GM19463 (cell line): ENCODE measurements at regions not wholly inside any gene's neighbourhood (a gene's known extent, or its start where the extent isn't known, plus 50 kb on each side); places are given as distances from the start of the nearest gene placed in this dataset.
"Not testable (repeated sequence)": the region's sequence is repeated elsewhere in the genome, so short reads cannot be mapped to it uniquely, and the experiment has no call there.

Source experiments
- ATAC-seq: cut with Tn5 transposase; IDR thresholded peaks from one replicate; pipeline ENCODE4 v1.9.1; 2021; ENCODE audit warnings: mild to moderate bottlenecking, moderate library complexity; ENCODE audit not compliant: unreplicated experiment

DNA sequence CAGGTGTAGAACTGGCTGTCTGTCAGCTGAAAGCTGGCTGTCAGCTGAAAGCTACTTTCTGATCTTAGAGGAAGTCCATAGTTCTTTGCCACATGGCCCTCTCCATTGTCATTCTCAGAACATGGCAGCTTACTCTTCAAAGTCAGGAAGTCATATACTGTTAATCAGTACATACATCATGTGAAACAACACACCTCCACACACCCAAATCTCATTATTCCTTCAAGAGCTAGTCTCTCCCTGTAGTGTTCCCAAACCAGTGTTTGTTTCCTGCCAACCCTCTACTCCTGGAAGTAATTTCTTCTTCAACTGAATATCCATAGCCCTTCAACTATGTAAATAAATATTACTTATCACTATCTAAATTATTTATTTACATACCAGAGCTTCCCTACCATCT is 58.9 kb downstream of the OR5AK2 start:
- ATAC-seq, result no peak

DNA sequence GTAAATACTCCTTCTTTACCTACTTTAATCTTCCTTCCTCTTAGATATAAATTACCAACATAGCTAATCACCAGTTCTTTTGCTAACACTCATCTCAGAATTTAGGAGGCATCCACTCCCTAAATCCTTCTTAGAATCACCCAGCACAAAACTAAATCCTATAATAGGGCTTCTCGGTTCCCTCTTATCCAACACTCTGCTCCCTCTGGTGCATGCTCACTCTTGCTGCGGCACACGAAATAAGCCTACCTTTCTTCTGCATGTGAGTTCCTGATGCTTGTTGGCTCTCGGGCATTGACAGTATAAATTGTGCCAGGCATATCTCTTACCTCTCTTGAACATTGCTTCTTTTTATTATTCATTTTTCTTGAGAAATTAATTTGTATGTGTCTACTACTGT is 61.0 kb downstream of the OR5AK2 start:
- no peak for ATAC-seq

DNA sequence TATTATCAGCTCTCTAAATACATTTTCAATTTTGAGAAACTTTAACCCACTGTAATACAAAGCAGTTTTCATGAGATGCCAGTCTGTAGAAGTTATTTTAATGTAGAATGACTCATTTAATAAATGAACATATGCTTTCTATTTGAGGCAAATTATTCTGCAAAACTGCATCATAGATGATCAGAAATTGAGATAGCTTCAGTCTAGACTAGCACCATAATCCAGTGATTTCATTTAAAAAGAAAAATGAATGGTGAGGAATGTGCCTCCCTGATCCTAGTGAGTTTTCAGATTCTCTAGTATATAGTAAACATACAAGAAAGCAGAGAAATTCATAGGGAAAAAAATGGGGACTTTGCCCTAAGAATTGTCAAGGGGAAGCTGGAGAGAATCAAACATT is 66.1 kb downstream of the OR5AK2 start:
- no peak for ATAC-seq

DNA sequence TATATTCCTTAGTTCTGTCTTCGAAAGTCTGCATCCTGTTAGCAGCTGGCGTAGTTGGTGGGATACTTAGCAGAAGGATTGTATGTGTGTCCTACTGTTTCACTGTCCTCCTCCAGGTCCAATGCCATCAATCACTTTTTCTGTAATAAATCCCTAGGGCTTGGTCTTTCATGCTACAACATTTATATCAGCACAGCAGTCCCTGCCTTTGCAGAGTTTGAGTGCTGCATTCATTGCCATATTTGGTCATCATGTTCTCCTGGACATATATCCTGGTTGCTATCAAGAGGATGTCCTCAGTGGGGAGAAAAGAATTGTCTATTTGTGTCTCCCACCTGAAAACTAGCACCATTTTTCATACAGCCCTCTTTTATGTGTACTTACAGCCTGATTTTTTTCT is 67.0 kb downstream of the OR5AK2 start:
- no peak for ATAC-seq

DNA sequence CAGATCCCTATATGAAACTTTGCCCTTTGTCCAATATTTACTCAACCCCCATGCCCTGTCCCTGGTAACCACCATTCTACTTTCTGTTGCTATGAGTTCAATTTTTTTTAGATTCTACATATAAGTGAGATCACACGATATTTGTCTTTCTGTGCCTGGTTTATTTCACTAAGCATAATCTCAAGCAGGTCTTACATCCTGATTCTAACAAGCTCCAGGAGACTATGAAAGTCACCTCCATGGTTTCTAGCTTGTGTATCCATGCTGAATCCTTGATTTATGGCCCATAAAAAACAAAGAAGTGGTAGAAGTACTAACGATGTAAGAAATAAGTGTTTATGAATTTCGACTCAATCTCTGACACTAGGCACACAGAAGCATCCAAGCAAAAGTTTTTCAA is 68.0 kb downstream of the OR5AK2 start:
- ATAC-seq, result no peak

DNA sequence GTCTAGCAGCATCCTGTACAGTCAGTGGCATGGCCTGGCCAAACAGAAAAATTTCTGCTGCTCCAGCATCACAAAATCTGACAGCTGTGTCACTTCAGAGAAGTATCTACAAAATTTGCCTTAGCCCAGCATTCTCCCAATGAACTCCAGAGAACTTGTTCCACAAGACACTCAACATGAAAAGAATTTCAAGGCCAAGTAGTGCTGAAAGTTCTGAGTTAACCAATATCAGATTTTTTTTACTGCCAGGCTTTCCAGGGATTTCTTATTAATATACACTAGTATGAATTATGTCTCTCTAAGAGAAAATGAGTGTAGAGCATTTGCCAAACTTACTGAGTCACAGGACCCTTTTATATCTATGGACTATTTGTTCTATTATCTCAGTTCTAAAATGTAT is 68.8 kb downstream of the OR5AK2 start:
- no peak for ATAC-seq

DNA sequence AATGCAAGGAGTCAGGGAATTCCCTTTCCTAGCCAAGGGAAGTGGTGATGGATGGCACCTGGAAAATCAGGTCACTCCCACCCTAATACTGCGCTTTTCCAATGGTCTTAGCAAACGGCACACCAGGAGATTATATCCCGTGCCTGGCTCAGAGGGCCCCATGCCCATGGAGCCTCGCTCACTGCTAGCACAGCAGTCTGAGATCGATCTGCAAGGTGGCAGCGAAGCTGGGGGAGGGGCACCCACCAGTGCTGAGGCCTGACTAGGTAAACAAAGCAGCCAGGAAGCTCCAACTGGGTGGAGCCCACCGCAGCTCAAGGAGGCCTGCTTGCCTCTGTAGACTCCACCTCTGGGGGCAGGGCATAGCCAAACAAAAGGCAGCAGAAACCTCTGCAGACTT is 74.2 kb downstream of the OR5AK2 start:
- not testable (repeated sequence) for ATAC-seq

DNA sequence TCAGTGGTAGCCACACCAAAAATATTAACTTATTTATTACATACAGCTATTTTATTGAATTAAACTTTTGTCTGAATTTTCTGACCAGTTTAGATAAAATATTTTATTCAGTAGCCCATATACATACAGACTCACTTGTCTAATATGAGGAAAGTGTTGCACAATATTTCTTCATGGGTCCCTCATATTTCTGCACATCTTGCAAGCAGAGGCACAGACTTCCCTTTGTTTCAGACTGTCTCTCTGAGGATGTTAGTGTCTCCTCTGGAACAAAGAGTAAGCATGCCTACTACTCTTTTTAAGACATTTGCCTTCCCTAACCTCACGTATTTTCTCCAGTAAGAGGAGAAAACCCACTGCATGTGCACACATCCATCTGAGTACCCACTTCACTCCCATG is 81.2 kb downstream of the OR5AK2 start:
- no peak for ATAC-seq

DNA sequence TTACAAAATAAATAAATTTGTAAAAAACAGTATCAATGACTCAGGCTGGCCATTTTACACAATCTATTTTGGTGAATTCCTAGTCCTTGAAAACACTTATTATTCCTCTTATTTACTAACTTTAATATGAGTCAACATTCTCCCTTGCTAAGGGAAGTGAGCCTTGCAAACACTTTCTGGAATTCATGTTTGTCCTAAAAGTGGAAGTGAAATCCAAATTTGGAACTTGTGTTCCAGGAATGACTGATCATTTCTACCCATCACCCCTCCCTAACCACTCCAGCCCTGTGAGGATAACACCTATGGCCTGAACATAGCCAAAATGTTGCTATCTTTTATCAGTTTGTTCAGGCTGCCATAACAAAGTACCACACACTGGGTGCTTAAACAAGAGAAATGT is 83.1 kb downstream of the OR5AK2 start:
- ATAC-seq, result no peak

DNA sequence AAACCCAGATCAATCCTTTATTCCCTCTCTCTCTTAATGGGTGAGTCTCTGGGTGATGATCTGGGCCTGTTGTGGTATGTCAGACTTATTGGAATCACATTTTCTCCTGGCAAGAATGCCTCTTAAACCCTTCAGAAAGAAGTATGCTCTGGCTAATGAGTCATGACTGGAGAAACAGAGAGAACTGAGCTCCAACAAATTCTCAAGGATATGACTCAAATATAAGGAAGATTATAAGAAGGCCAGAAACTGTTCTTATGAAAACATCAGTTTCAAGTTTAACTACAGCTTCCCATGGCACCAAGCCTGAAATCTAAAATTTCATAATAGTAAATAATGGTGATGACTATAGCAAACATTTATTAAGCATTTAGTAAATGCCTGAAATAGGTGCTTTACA is 83.9 kb downstream of the OR5AK2 start:
- ATAC-seq, result no peak

DNA sequence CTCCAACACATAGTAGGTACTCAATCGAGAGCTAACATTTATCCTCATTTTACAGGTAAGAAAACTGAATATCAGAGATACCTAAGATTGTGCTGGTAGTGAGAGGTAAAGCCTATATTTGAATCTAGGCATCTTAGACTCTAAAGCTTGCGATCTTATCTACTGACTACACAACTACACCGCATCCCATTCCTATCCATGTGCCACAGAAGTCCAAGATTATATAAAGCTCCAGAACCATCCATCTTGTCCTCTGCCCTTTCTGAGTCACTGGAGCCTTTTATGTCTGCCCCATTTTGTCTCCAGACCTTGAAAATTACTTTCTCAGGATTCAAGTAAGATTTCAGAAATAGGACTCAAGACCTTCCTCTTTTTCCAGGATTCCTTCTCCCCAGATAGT is 84.4 kb downstream of the OR5AK2 start:
- no peak for ATAC-seq

DNA sequence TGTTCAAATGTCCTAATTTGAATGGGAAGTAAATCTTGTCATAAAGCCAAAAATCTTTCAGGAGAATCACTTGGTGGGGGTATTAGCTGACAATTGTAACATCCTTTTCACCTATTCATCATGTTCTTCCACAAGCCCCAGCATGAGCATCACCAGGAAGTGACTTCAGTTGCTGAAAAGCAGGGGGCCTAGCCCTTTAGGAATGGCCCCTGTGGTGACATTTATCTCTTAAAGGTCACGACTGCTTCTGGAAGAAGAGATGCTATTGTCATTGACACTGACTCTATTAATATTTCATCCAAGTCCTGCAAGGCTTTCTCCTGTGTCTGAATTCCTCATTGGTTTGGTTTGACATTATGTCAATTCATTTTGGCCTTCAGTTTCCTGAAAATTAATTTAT is 92.6 kb downstream of the OR5AK2 start:
- ATAC-seq, result no peak

DNA sequence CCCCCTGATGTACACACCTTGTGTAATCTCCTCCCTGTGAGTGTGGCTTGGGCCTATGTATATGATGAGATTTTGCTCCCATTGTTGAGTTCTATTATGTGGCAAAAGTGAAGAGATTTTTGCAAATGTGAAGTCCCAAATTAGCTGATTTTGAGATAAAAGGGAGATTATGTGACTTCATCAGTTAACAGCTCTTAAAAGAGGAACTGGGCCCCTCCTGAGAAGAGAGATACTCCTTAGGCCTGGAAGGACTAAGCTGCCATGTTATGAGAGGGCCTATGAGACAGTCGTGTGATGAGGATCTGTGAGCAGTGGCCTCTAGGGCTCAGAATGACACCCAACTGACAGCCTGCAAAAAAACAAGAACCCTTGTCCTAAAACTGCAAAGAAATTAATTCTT is 93.4 kb downstream of the OR5AK2 start:
- ATAC-seq, result no peak

DNA sequence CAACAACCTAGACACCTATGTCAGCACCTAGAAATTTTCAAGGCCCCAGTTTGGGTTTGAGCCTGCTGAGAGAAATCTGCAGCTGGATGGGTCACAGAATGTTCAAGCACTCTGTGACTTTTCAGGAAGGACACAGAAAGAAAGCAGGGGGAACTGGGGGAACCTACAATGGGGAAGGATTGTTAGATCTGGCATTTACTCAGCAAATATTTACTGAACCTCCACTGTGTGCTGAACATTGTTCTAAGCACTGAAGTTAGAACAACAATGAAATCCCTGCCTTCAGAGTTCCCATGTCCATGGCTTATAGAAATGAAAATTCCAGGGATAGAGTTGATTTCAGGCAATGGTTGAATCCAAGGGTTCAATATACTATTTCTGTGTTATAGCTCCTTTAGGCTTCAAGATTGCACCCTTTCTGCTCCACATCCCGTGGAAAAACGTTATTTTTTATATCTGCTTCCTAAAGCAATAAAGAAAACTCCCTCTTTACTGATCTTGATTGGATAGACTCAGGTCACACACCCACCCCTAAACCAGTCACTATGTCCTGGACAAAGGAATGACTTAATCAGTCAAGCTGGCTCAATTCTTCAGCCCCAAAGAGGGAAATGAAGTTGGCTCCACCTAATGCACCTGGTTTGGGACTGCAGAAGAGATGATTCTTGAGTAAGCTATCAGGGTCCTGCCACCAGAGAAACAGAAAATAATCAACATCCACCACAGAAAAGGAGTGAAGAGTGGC is 95.1 kb downstream of the OR5AK2 start:
- no peak for ATAC-seq

DNA sequence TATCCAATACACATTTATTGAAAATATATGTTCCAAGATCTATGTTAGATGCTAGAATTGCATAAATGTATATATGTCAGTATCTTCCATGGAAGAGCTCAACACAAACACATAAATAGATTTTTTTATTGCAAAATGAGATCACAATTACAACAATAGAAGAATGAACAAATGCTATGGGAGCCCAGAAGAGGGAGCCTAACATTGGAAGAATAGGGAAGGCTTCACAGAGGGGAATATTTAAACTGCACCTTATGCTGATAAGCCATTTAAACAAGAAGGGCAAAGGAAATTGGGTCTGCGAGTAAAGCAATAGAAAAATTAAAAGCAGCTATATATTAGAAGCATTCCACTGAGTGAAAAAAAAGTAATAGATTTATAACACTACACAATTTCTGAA is 96.1 kb upstream of the LRRC55 start:
- ATAC-seq, result no peak

DNA sequence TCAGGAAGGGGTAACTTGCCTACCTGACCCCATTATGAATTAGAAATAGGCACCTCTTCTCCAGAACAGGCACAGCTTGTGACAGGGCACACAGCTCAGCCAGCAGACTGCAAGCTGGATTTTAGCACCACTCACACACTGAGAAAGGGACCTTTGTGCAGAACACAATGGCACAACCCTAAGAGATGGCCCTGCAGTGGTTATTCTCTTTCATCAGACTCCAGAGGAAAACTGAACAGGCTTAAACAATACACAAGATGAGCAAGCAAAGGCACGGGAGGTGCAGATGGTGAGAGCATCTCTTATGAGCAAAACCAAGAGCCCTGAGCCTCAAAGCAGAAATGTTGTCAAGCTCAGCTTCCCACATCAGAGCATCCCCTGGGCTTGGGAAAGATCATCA is 93.8 kb upstream of the LRRC55 start:
- ATAC-seq, result no peak

DNA sequence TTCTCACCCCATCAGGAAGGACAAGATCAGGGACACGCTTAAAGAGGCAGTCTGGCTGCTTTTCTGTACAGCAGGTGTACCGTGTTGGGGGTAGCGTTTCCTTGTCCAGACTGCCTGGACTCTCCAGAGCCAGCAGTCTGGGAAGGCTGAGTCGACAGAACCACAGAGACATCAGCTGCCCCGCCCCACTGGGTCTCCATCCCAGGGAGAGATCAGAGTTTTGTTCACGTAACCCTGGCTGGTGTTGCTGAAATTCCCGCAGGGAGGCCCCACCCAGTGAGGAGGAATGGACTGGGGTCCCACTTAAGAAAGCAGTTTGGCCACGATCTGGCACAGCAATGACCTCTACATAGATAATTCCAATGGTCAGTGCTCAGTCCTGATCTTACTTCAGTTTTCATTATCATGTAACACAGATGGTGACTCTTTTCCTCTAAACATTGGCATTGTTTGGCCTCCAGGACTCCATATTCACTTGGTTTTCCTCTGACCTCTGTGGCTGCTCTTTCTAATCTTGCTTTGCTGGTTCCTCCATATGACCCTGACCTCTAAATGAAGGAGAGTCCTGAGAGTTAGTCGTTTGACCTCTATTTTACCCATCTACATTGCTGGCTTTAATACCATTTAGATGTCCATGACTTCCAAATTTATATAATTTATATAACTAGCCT is 89.6 kb upstream of the LRRC55 start:
- ATAC-seq, result no peak

DNA sequence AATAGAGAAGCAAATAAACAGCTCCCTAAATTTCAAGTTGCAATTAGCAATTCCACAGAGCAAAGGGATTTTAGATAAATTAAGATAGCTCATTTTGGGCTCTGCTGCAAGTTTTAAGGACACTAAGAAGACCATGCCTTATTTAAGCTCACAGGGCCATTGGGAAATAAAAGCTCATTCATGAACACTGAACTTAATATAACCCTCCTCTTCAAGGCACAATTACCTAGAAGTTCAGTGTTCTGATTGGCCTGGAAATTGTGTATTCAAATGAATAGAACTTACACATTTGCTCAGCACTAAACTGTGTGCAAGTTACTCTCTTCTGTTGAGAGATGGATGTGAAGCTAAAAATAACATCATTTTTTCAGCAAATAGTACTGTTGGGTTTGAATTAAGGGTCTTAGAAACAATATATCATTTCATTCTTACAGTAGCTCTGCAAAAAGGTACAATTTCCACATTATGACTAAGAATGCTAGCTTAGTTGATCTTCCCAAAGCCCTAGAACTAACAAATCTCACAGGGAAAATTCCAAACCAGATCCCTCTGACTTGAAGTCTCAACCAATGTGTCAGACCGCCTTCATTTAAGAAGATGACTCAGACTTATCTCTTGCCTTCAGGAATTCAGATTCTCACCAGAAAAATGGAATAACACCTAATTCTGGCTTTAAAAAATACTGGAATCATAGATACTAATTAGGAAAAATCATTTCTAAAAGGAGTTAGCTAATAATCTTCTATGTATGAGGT is 87.4 kb upstream of the LRRC55 start:
- ATAC-seq, result no peak

DNA sequence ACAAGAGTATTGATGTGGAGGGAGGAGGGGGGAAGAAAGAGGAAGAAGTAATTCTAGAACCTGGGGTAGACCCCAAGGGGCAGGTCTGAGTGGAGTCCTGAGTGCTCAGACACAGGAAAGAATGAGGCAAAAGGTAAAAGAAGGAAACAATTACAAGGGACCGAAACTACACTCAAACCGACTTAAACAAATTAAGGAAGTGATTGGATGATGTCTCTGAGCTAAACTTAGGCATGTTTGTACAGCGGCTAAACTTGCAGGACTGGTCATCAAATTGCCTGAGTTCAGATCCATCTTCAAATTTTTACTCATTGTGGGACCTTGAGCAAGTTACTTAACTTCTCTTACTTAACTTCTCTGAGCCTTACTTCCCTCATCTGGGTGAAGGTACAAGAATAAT is 86.3 kb upstream of the LRRC55 start:
- ATAC-seq, result no peak

DNA sequence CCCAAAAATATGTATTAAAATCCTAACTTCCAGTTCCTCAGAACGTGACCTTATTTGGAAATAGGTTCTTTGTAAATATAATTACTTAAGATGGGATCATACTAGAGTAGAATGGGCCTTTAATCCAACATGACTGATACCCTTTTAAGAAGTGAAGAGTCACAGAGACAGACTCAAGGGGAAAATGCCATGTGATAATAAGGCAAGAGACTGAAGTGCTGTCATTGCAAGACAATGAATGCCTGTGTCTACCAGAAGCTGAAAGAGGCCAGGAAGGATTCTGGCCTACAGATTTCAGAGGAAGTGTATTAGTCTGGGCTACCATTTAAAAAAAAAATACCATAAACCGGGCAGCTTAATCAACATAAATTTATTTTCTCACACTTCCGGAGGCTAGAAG is 85.9 kb upstream of the LRRC55 start:
- ATAC-seq, result no peak

DNA sequence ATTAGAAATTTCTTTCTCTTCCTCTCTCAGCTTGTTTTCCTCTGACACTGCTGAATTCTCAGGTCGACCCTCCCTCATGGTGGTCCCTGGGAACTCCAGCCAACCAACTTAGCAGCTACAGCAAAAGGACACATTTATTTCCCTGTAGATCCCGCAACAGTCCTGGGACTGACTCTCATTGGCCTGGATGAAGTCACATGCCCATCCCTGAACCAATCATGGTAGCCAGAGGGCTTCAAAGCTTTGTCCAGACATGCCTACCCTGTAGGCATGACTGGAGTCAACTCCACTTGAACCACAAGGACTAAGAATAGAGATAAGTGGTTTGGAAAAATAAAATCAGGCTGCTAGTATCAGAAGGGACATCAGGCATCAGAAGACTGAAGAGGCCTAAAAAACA is 84.6 kb upstream of the LRRC55 start:
- ATAC-seq, result no peak

DNA sequence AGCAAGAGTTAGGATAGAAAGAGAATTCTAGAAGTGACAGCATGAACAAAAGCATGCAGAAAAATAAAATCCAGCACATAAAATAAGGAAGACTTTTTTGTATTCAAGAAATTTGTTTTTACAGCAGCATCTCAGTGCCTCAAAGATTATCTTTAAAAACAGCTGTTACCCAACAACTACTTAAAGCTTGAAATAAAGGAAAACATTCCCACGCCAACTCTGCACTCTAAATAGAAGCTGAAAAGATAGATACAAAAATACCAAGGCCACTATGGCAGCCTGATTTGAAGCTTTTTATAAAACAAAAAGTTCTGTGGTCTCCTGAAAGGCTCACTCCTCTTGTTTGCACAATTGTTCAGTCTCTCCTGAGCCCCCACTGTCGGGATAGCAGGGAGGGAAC is 83.6 kb upstream of the LRRC55 start:
- ATAC-seq, result no peak
